MM.1S (cell line): ENCODE measurements at regions not wholly inside any gene's neighbourhood (a gene's known extent, or its start where the extent isn't known, plus 50 kb on each side); places are given as distances from the start of the nearest gene placed in this dataset.

Source experiments
- DNase-seq: peaks from one replicate; pipeline ENCODE4 v3.0.0-alpha.2; 2015
- H2AFZ ChIP-seq: fragments of 300-600 bp; sonication (generic); 2 replicates; pipeline ENCODE4 v1.6.0; 2016; ENCODE audit warnings: antibody characterized with exemption, low read length
- H3F3A ChIP-seq: fragments of 300-600 bp; sonication (generic); 2 replicates; pipeline ENCODE4 v1.6.1; 2016; ENCODE audit warnings: mild to moderate bottlenecking, antibody characterized with exemption, low read length, moderate library complexity, mixed read lengths; ENCODE audit not compliant: insufficient read depth
- H3K27ac ChIP-seq: fragments of 300-600 bp; sonication (generic); 2 replicates; pipeline ENCODE4 v1.5.1; 2016; ENCODE audit warnings: mild to moderate bottlenecking, low read length
- H3K27me3 ChIP-seq: fragments of 300-600 bp; sonication (generic); replicated peaks from 2 replicates; pipeline ENCODE4 v1.6.0; 2016; ENCODE audit warnings: low read length; ENCODE audit not compliant: insufficient read depth
- H3K36me3 ChIP-seq: fragments of 300-600 bp; sonication (generic); replicated peaks from 2 replicates; pipeline ENCODE4 v1.6.1; 2016; ENCODE audit warnings: mild to moderate bottlenecking, low read length, mixed read lengths; ENCODE audit not compliant: insufficient read depth
- H3K4me1 ChIP-seq: fragments of 300-600 bp; sonication (generic); 2 replicates; pipeline ENCODE4 v1.6.1; 2016; ENCODE audit warnings: low read length, mixed read lengths
- H3K4me2 ChIP-seq: fragments of 300-600 bp; sonication (generic); 2 replicates; pipeline ENCODE4 v1.6.0; 2016; ENCODE audit warnings: low read depth, low read length
- H3K4me3 ChIP-seq: fragments of 300-600 bp; sonication (generic); 2 replicates; pipeline ENCODE4 v1.5.1; 2016; ENCODE audit warnings: low read length, mixed read lengths
- H3K79me2 ChIP-seq: fragments of 300-600 bp; sonication (generic); 2 replicates; pipeline ENCODE4 v1.6.1; 2016; ENCODE audit warnings: mixed run types, low read length, mixed read lengths
- H3K9ac ChIP-seq: fragments of 300-600 bp; sonication (generic); 2 replicates; pipeline ENCODE4 v1.6.1; 2016; ENCODE audit warnings: low read length, mixed read lengths
- H3K9me2 ChIP-seq: fragments of 300-600 bp; sonication (generic); replicated peaks from 2 replicates; pipeline ENCODE4 v1.6.1; 2016; ENCODE audit warnings: mild to moderate bottlenecking, low read length, mixed read lengths; ENCODE audit not compliant: insufficient read depth
- H3K9me3 ChIP-seq: fragments of 300-600 bp; sonication (generic); replicated peaks from 2 replicates; pipeline ENCODE4 v1.6.1; 2016; ENCODE audit warnings: mild to moderate bottlenecking, low read length, mixed read lengths; ENCODE audit not compliant: insufficient read depth
- H4K20me1 ChIP-seq: fragments of 300-600 bp; sonication (generic); 2 replicates; pipeline ENCODE4 v1.6.1; 2016; ENCODE audit warnings: mild to moderate bottlenecking, low read length, moderate library complexity, mixed read lengths; ENCODE audit not compliant: insufficient read depth
- EZH2 ChIP-seq: fragments of 300-600 bp; sonication (generic); optimal IDR thresholded peaks from 2 replicates; pipeline ENCODE3; 2017; ENCODE audit warnings: low read depth, mild to moderate bottlenecking, antibody characterized with exemption, low read length, mixed read lengths
- EZH2phosphoT487 ChIP-seq: fragments of 300-600 bp; sonication (generic); IDR thresholded peaks from 2 replicates; pipeline ENCODE4 v1.6.1; 2018; ENCODE audit warnings: antibody characterized with exemption, low read length
- TF ChIP-seq, protein P1 (sequence below): fragments of 300-600 bp; sonication (generic); IDR thresholded peaks from 2 replicates; pipeline ENCODE4 v1.5.1; 2016; ENCODE audit warnings: antibody characterized with exemption, low read length, mixed read lengths

DNA sequence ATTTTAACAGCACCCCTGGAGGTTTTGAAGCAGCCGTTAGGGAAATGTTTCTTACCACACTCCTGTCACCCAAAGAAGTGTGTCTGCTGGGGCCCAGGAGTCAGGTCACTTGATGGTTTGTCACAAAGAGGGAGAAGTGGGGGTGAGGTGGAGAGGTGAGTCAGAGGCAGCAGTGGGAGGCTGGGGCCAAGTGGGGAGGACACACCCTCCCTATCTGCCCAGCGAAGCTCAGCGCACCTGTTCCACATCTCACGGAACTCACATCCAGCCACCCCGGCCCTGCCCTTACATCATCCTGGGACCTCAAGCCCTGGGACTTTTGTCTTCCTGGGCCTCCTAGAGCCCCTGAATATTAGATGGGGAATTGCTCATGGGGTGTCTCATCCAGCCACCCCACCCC is 171.1 kb upstream of the SMIM23 start:
- Histone ChIP-seq H3K4me3 (no peak overlapping the region), H3K79me2 (no peaks in the 10 kb centered on the region), H3K9me3 (no peaks in the 10 kb centered on the region), H3K9ac (no peak overlapping the region), H3K9me2 (no peaks in the 10 kb centered on the region), H3K27me3 (no peaks in the 10 kb centered on the region), H3F3A (no peaks in the 10 kb centered on the region), H3K27ac (no peak overlapping the region), H3K36me3 (no peaks in the 10 kb centered on the region), H4K20me1 (no peaks in the 10 kb centered on the region), H3K4me1 (no peaks in the 10 kb centered on the region), H2AFZ (no peak overlapping the region), H3K4me2 (no peak overlapping the region)
- TF ChIP-seq EZH2phosphoT487 = no peak
- no peak for TF ChIP-seq EZH2
- TF ChIP-seq, protein P1, sequence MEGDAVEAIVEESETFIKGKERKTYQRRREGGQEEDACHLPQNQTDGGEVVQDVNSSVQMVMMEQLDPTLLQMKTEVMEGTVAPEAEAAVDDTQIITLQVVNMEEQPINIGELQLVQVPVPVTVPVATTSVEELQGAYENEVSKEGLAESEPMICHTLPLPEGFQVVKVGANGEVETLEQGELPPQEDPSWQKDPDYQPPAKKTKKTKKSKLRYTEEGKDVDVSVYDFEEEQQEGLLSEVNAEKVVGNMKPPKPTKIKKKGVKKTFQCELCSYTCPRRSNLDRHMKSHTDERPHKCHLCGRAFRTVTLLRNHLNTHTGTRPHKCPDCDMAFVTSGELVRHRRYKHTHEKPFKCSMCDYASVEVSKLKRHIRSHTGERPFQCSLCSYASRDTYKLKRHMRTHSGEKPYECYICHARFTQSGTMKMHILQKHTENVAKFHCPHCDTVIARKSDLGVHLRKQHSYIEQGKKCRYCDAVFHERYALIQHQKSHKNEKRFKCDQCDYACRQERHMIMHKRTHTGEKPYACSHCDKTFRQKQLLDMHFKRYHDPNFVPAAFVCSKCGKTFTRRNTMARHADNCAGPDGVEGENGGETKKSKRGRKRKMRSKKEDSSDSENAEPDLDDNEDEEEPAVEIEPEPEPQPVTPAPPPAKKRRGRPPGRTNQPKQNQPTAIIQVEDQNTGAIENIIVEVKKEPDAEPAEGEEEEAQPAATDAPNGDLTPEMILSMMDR = no peak
- DNase-seq = no peak

DNA sequence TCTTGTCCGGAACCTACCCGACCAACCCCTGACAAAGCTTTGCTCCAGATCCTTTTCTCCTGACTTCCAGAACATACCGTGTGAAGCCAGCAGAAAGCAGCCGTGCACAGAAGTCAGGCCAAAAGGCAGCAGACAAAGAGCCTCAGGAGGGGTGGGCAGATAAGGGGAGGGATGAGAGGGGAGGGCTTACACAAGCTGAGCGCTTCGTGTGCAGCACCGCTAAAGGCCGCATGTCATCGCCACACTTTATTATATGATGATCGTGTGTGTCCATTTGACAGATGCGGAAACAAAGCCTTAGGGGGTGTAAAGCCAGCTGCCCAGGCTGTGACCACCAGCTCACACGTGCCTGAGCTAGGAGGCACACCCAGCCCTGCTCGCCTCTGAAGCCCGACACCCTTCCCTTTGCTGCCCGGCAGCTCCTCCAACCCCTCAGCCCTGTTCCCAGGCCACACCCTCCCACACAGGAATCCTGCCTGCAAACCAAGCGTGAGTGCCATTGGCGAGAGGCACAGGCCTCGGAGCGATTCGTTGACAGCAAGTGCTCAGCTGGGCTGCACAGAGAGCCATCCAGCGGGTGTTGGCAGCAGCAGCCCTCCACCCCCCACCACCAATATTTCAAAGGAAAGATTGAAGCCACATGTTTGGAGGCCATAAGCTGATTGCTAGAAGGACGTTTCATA is 170.5 kb upstream of the SMIM23 start:
- Histone ChIP-seq H3K4me1 (no peaks in the 10 kb centered on the region), H3K9me2 (no peaks in the 10 kb centered on the region), H2AFZ (no peak overlapping the region), H3K27me3 (no peaks in the 10 kb centered on the region), H4K20me1 (no peaks in the 10 kb centered on the region), H3K9ac (no peak overlapping the region), H3K4me2 (no peak overlapping the region), H3K9me3 (no peaks in the 10 kb centered on the region), H3K4me3 (no peak overlapping the region), H3K79me2 (no peaks in the 10 kb centered on the region), H3K36me3 (no peaks in the 10 kb centered on the region), H3F3A (no peaks in the 10 kb centered on the region), H3K27ac (no peak overlapping the region)
- TF ChIP-seq EZH2 (no peak), EZH2phosphoT487 (no peak)
- TF ChIP-seq, protein P1 = no peak
- no peak for DNase-seq

- H3K4me1 ChIP-seq = no peaks in the 10 kb centered on the region
- TF ChIP-seq, protein P1 = no peak
- TF ChIP-seq EZH2phosphoT487 = no peak
- no peak for TF ChIP-seq EZH2
- H3K4me3 ChIP-seq = no peak overlapping the region
- H3K27me3 ChIP-seq = no peaks in the 10 kb centered on the region
- no peaks in the 10 kb centered on the region for H3K9me2 ChIP-seq
- H4K20me1 ChIP-seq = no peaks in the 10 kb centered on the region
- no peak overlapping the region for H2AFZ ChIP-seq
- H3K4me2 ChIP-seq = no peak overlapping the region
- H3F3A ChIP-seq = no peaks in the 10 kb centered on the region
- no peak overlapping the region for H3K9ac ChIP-seq
- no peak for DNase-seq
- H3K9me3 ChIP-seq = no peaks in the 10 kb centered on the region
- H3K79me2 ChIP-seq = no peaks in the 10 kb centered on the region
- no peaks in the 10 kb centered on the region for H3K36me3 ChIP-seq
- H3K27ac ChIP-seq = no peak overlapping the region
Measured at GRCh38 chr5:171615705-171616640, 169.6 kb upstream of the SMIM23 start.
